GM18861 (cell line): ENCODE measurements at regions not wholly inside any gene's neighbourhood (a gene's known extent, or its start where the extent isn't known, plus 50 kb on each side); places are given as distances from the start of the nearest gene placed in this dataset.
"Not testable (repeated sequence)": the region's sequence is repeated elsewhere in the genome, so short reads cannot be mapped to it uniquely, and the experiment has no call there.

Experiments
- ATAC-seq: cut with Tn5 transposase; IDR thresholded peaks from one replicate; pipeline ENCODE4 v1.9.1; 2021; ENCODE audit not compliant: unreplicated experiment

DNA sequence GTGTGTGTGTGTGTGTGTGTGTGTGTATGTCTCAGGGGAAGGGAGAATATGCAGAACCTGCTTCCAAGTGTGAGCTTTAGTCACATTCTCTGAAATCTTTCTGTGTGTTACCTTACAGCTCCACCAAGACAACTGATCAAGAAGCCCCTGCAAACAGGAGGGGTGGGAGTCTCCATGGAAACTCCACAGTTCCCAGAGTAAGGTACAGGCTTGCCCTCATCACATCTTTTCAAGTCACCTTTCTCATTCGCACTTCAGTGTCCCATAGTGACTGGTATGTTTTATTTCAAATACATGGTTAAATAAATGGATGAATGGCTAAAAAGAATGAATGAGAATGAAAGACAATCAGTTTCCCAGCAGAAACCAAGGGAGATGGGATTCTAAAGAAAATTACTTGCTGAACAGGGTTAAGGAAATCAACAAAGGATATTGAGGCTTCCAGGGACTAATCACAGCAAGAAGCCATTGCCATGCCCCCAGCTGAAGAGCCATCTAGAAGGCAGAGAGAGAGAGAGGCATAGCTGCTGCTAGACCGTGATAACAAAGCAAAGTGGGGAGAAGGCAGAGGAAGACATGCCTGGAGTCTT lies 987.2 kb upstream of the CELF4 start:
- no peak for ATAC-seq

GRCh38 chr18:38551881-38552280 lies 986.3 kb upstream of the CELF4 start:
- ATAC-seq, result no peak

DNA sequence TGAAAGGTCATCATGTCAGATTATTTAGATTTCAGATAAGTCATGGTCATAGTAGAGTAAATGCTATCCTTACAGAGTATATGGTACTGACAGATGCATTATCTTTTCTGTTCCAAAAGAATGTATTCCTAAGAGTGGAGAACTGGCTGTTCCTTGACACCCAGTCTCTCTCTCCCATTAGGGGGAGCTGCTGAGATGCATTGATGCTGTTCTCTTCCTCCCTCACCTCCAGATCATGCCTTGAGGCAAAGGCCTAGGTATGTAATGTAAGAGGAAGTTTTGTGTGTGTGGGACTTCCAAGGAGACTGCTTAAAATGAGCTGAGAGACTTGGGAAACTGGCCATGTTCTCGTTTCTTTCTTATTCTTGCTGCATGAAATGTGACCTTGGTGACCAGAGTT lies 979.5 kb upstream of the CELF4 start:
- ATAC-seq, result no peak

DNA sequence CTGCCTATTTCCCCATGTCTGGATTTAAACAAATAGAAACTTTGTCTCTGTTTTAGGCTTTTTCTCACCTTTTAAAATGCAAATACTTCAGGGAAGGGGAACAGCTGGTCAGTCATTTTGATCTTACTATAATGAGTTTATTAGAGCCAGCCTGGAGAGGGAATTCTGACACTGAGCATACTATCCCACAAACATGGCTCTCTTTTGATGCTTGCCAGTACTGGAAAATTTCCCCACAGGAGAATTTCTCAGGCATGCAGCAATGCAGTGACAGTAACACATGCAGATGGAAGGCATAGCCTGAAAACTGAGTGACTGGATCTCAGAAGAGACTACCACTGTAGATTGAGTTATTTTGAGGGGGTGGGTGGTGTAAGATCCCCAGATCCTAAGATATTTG lies 974.3 kb upstream of the CELF4 start:
- no peak for ATAC-seq

GRCh38 chr18:38539371-38539770 lies 973.8 kb upstream of the CELF4 start:
- ATAC-seq, result no peak

GRCh38 chr18:38534073-38534472 lies 968.5 kb upstream of the CELF4 start:
- no peak for ATAC-seq

DNA sequence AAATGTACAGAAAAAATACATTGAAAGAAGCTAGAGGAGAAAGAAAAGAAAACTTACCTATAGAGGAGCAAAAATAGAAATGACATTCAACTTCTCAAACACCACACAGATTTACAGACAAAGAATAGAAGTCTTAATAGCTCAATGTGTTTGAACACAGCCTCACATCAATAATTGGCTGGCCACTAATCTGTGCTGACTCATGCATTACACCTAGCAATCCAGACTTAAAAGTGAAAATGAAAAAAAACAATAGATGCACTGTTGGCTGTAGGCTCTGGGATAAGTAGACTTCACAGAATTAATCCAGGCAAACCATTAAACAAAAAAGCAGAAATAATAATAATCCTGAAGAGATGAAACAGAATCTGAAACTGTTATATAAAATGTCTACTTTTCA lies 961.3 kb upstream of the CELF4 start:
- ATAC-seq, result no peak

GRCh38 chr18:38525039-38525438 lies 959.4 kb upstream of the CELF4 start:
- ATAC-seq, result no peak

- no peak for ATAC-seq
Measured at GRCh38 chr18:38520786-38521185, 955.2 kb upstream of the CELF4 start.

DNA sequence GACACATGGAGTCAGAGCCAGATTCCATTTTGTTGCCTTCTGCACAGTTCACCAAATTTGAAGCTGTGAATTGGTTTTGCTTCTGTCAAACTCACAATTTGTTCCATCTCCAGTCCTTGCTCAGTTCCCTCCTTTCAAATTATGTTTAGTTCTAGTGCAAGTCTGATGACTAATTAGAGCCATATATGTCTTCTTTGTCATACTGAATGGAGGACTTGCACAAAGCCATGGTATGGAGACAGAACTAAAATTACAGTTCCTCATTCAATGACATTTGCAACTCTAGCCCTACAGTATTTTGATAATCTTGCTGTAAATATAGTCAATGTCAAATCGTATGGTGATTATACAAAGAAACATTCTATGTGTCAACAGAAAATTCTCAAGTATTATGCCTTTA lies 936.9 kb upstream of the CELF4 start:
- ATAC-seq, result no peak

DNA sequence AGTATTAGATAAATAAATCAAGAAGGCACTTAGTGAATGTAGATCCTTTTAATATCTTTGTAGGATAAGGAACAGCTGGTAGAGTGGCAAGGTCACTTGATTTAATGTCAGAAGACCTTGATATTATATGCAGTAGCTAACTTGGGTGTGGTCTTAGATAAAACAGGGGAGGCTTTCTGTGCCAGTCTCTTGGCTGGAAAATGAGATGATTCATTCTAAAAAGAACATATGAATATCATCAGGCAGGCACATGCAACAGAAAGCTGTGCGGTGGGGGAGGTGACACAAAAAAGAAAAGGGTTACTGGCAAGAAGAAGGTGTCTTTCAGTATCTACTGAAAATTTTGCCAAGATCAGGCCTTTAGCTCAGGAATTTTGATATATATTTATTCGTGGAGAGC lies 931.7 kb upstream of the CELF4 start:
- no peak for ATAC-seq

GRCh38 chr18:38496222-38496793 lies 930.7 kb upstream of the CELF4 start:
- ATAC-seq, result no peak

DNA sequence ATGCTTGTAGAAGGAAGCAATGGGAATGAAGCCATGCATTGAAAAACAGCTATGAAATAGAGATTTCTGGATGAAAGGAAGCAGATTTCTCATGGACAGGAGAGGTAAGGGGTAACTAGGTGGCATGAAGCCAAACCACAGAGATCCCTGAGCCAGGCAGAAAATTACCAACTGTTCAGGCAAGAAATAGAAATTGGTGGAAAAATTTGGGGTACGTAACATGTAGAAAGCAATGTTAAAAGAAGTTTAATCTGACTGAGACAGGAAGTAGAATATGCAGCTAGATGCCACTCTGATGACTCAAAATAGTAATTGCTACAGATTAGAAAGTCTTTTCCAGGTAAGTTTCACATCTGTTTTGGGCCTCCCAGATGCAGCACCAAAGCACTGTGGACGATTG lies 928.5 kb upstream of the CELF4 start:
- ATAC-seq, result peak; percentile 45

- no peak for ATAC-seq
Measured at GRCh38 chr18:38491195-38491594, 925.6 kb upstream of the CELF4 start.

GRCh38 chr18:38489721-38490120 lies 924.1 kb upstream of the CELF4 start:
- ATAC-seq, result not testable (repeated sequence)

DNA sequence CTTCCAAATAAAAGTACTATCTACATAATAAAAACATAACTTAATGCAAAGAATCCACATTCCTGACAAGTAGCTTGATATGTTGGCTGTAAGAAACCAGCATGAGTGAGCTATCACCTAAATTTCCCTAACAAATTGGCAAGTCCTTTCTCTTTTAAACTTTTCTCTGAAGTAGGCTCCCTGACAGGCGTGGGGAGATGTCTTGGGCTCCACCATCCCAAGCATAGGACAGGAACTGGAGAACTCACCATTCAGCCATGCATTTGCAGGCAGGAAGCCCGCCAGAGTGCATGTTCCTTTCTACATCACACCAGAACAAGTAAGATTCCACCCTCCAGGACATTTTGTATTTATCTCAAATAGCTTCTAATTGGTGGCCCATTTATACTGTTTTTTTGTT lies 921.9 kb upstream of the CELF4 start:
- ATAC-seq, result no peak

DNA sequence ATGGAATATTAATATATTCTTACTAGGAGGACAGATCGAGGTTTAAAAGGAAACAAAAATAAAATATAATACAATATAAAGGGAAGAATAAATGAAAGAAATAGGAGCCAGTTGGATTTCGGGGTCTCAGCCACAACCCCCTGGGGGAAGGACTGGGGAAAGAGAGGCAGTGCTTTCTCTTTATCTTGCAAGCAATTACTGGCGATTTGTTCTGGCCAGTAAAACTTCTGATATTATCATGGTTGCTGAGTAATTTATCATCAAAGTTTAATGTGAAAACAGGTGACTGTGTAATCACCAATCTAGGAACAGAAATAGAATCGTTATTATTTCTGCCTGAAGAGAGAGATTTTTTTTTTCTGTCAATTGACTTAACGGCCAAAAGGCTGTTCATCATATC lies 917.7 kb upstream of the CELF4 start:
- no peak for ATAC-seq

DNA sequence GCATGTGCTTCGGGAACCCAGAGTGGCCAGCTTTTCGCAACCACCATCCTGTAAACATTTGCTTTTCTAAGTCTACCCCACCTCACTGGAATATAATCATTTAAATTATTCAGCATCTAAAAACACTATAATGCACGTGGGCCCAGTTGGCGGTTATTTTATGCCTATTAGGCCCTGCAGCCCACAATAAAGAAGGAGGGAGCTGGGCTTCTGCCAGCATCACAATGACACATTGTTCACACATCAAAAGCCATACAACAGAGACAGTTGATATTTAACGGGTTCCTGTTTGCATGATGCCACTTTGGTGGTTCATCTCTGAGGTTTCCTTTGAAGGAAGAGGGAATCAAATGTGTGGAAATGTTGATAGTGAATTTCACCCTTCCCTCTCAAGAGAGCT lies 916.0 kb upstream of the CELF4 start:
- no peak for ATAC-seq

- no peak for ATAC-seq
Measured at GRCh38 chr18:38475686-38476085, 910.1 kb upstream of the CELF4 start.

- ATAC-seq, result no peak
Measured at GRCh38 chr18:38473535-38473934, 907.9 kb upstream of the CELF4 start.

DNA sequence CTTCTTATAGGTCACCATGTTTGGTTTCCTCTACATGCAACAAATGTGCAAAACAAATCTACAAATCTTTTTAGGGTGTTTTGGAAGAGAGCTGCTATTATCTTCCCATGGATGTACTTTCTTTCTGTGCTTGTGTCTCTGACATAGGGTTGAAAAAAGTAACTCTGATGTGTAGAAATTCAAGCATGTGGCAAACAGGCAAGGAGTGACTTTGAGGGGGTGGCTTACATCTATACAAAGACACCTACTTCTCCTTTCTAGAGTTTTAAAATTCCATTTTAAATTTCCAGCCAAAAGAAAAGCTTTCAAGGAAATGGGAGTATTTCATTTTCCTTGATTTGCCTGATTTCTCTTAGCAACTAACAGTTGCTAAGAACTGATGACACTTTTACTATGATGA lies 904.8 kb upstream of the CELF4 start:
- ATAC-seq, result no peak

GRCh38 chr18:38466426-38466825 lies 900.8 kb upstream of the CELF4 start:
- no peak for ATAC-seq

GRCh38 chr18:38464024-38464423 lies 898.4 kb upstream of the CELF4 start:
- ATAC-seq, result no peak
